HepG2 (cell line): ENCODE measurements at regions not wholly inside any gene's neighbourhood (a gene's known extent, or its start where the extent isn't known, plus 50 kb on each side); places are given as distances from the start of the nearest gene placed in this dataset.

Experiments
- ATAC-seq: fragments of 200-7000 bp; cut with Tn5 transposase; 3 replicates; pipeline ENCODE4 v1.9.1; 2020; ENCODE audit warnings: mild to moderate bottlenecking, moderate library complexity
- BruUV-seq: library from RNA; stranded (reverse); fragments of 400-500 nt; replicated peaks from 2 replicates; lab custom pipeline; 2021; lab: Mats Ljungman, UMichigan
- CTCF ChIA-PET: fragments of 300-600 bp; formaldehyde crosslinking; extraction: SDS; loops from one replicate; lab custom pipeline; 2021; ENCODE audit warnings: low total read pairs, inconsistent platforms, low intra/inter-chr PET ratio; lab: Yijun Ruan, JAX
- POLR2A ChIA-PET: fragments of 350-600 bp; sonication (Branson Sonifier 250); formaldehyde crosslinking; loops from one replicate; lab custom pipeline; 2020; ENCODE audit warnings: antibody characterized with exemption, inconsistent platforms; lab: Yijun Ruan, JAX
- DNase-seq: peaks from one replicate; pipeline ENCODE4 v3.0.0-alpha.2; 2015; ENCODE audit warnings: low spot score
- FAIRE-seq: peaks from 3 replicates; lab custom pipeline; 2011; peaks lifted over from hg19 to GRCh38; lab: Jason Lieb, UNC
- H2AFZ ChIP-seq: one replicate; pipeline ENCODE4 v1.6.1; 2011; ENCODE audit warnings: low read length, inconsistent platforms
- H3K27ac ChIP-seq: fragments of 300-600 bp; 3 replicates; pipeline ENCODE4 v1.8.0; 2011; ENCODE audit warnings: mixed run types, mild to moderate bottlenecking, mixed read lengths, low read length, inconsistent platforms; ENCODE audit not compliant: insufficient read depth; ENCODE audit errors: extremely low read length
- H3K27me3 ChIP-seq, 2 experiments: fragments of 200-600 bp in 1 of 2; 2 replicates in 1 of 2; 3 replicates in 1 of 2; pipeline versions ENCODE4 v1.6.0 to v1.8.0; 2011; ENCODE audit warnings: low read length in 2 of 2, mild to moderate bottlenecking in 2 of 2, moderate library complexity in 2 of 2, inconsistent platforms in 1 of 2; ENCODE audit not compliant: insufficient read depth in 2 of 2, control insufficient read depth in 1 of 2
- H3K36me3 ChIP-seq, 2 experiments: fragments of 200-600 bp in 1 of 2; replicated peaks in 1 of 2; 2 replicates in 1 of 2; 3 replicates in 1 of 2; pipeline versions ENCODE4 v1.5.1 to v1.8.0; 2011; ENCODE audit warnings: low read length in 2 of 2, inconsistent platforms in 1 of 2; ENCODE audit not compliant: insufficient read depth in 2 of 2, control insufficient read depth in 1 of 2
- H3K4me1 ChIP-seq: 2 replicates; pipeline ENCODE4 v1.5.1; 2012; ENCODE audit warnings: low read length, inconsistent platforms; ENCODE audit not compliant: insufficient read depth
- H3K4me2 ChIP-seq: 2 replicates; pipeline ENCODE4 v1.6.0; 2011; ENCODE audit warnings: low read depth, low read length, inconsistent platforms
- H3K4me3 ChIP-seq, 3 experiments: fragments of 200-600 bp in 1 of 3; sonication (generic), shearing (Covaris generic) in 1 of 3; replicated peaks in 1 of 3; 2 replicates each; pipeline ENCODE4 v1.5.1; 2011 to 2016; ENCODE audit warnings: low read length in 3 of 3, inconsistent platforms in 2 of 3, low read depth in 2 of 3, mild to moderate bottlenecking in 2 of 3, control low read depth in 1 of 3, mixed read lengths in 1 of 3; ENCODE audit not compliant: insufficient read depth in 1 of 3
- H3K79me2 ChIP-seq: one replicate; pipeline ENCODE4 v1.6.1; 2011; ENCODE audit warnings: low read length, inconsistent platforms; ENCODE audit not compliant: insufficient read depth
- H3K9ac ChIP-seq: 2 replicates; pipeline ENCODE4 v1.6.0; 2011; ENCODE audit warnings: mild to moderate bottlenecking, low read depth, low read length, inconsistent platforms; ENCODE audit not compliant: insufficient read depth
- H3K9me3 ChIP-seq: 2 replicates; pipeline ENCODE4 v1.5.1; 2012; ENCODE audit warnings: mild to moderate bottlenecking, low read length
- H4K20me1 ChIP-seq: 2 replicates; pipeline ENCODE4 v1.6.0; 2011; ENCODE audit warnings: inconsistent platforms, mild to moderate bottlenecking, low read length, moderate library complexity; ENCODE audit not compliant: insufficient read depth
- GLI4 ChIP-seq: sonication (generic); formaldehyde crosslinking; IDR thresholded peaks from 2 replicates; pipeline ENCODE4 v1.5.1; 2020; ENCODE audit warnings: missing genetic modification reagents, mild to moderate bottlenecking, moderate library complexity, borderline replicate concordance
- MED8 ChIP-seq: sonication (generic); formaldehyde crosslinking; IDR thresholded peaks from 2 replicates; pipeline ENCODE4 v1.8.1; 2023; ENCODE audit warnings: mild to moderate bottlenecking, missing genetic modification reagents; ENCODE audit not compliant: insufficient replicate concordance
- NCOA1 ChIP-seq: sonication (generic); formaldehyde crosslinking; IDR thresholded peaks from 2 replicates; pipeline ENCODE4 v1.9.0; 2021; ENCODE audit warnings: missing genetic modification reagents
- SNAPC5 ChIP-seq: sonication (generic); formaldehyde crosslinking; IDR thresholded peaks from 2 replicates; pipeline ENCODE4 v1.8.1; 2023; ENCODE audit warnings: mild to moderate bottlenecking, missing genetic modification reagents, borderline replicate concordance
- TGIF2 ChIP-seq: IDR thresholded peaks from 2 replicates; pipeline ENCODE4 v1.6.1; 2016; ENCODE audit warnings: control low read depth, missing compliant biosample characterization
- U2AF1 ChIP-seq: fragments of 200-400 bp; formaldehyde crosslinking; optimal IDR thresholded peaks from 2 replicates; pipeline ENCODE3; 2017; ENCODE audit warnings: mild to moderate bottlenecking, low read depth, low read length
- ZNF274 ChIP-seq: sonication (generic); formaldehyde crosslinking; IDR thresholded peaks from 2 replicates; pipeline ENCODE4 v1.5.1; 2020; ENCODE audit warnings: mild to moderate bottlenecking, missing genetic modification reagents
- ZNF451 ChIP-seq: sonication (generic); formaldehyde crosslinking; IDR thresholded peaks from 2 replicates; pipeline ENCODE4 v1.5.0; 2020; ENCODE audit warnings: mild to moderate bottlenecking, missing genetic modification reagents
- ZNF513 ChIP-seq: sonication (generic); formaldehyde crosslinking; conservative IDR thresholded peaks from 2 replicates; pipeline ENCODE4 v1.5.0; 2020; ENCODE audit warnings: missing genetic modification reagents
- ZNF530 ChIP-seq: sonication (generic); formaldehyde crosslinking; IDR thresholded peaks from 2 replicates; pipeline ENCODE4 v1.5.0; 2020; ENCODE audit warnings: low read depth, mild to moderate bottlenecking, missing genetic modification reagents
- ZNF703 ChIP-seq: sonication (generic); formaldehyde crosslinking; IDR thresholded peaks from 2 replicates; pipeline ENCODE4 v1.5.1; 2020; ENCODE audit warnings: missing genetic modification reagents, mild to moderate bottlenecking, moderate library complexity, borderline replicate concordance
- WGBS: methylation state at CpG from one replicate; pipeline ENCODE4 v1.1.6; 2017; ENCODE audit warnings: low lambda C conversion rate; 5-methylcytosine and 5-hydroxymethylcytosine counted together
- in situ Hi-C: cut with HindIII; loops from 2 replicates; pipeline ENCODE4 v1.10.0; 2017; ENCODE audit warnings: low pct_unique_long_range_greater_than_20kb; ENCODE audit not compliant: extremely low pct_ligation_motif_present
- intact Hi-C: fragments of 100-400 bp; cut with micrococcal nuclease; formaldehyde crosslinking; loops from one replicate; pipeline ENCODE4 v1.10.0; 2022; ENCODE audit not compliant: unreplicated experiment
- TF ChIP-seq, protein P1 (sequence below): IDR thresholded peaks from 2 replicates; pipeline ENCODE4 v1.6.1; 2016; ENCODE audit warnings: low read depth, control low read depth
- TF ChIP-seq, protein P2 (sequence below): sonication (generic); formaldehyde crosslinking; IDR thresholded peaks from 2 replicates; pipeline ENCODE4 v1.4.0; 2020; ENCODE audit warnings: mild to moderate bottlenecking, missing genetic modification reagents, borderline replicate concordance
- TF ChIP-seq, protein P3 (sequence below): sonication (generic); formaldehyde crosslinking; IDR thresholded peaks from 2 replicates; pipeline ENCODE4 v1.5.0; 2020; ENCODE audit warnings: mild to moderate bottlenecking, missing genetic modification reagents

GRCh38 chr3:117631781-117632180 is 922.2 kb downstream of the TUSC7 start:
- CTCF ChIA-PET: no interaction called here

More at GRCh38 chr3:117631781-117632180, 922.2 kb downstream of the TUSC7 start:
- Histone ChIP-seq H3K4me1 (no peaks in the 10 kb centered on the region), H3K9me3 (no peaks in the 10 kb centered on the region), H3K36me3 (no peaks in the 10 kb centered on the region), H3K9ac (no peak overlapping the region), H3K27me3 (no peaks in the 10 kb centered on the region), H4K20me1 (no peaks in the 10 kb centered on the region), H3K27ac (no peak overlapping the region), H3K79me2 (no peaks in the 10 kb centered on the region), H2AFZ (no peak overlapping the region), H3K4me3 (no peak overlapping the region), H3K4me2 (no peak overlapping the region)
- ATAC-seq (no peak), FAIRE-seq (no peak), DNase-seq (no peak)
- in situ Hi-C loops (no loop called here), intact Hi-C loops (no loop called here)
- POLR2A ChIA-PET: no interaction called here
- no TSS peak for BruUV-seq
- TF ChIP-seq U2AF1 (no peak), SNAPC5 (CRISPR knock-in tag) (no peak), ZNF530 (CRISPR knock-in tag) (no peak), TGIF2 (CRISPR knock-in tag) (no peak), ZNF451 (no peak), ZNF703 (CRISPR knock-in tag) (no peak), ZNF513 (CRISPR knock-in tag) (no peak), MED8 (CRISPR knock-in tag) (no peak), ZNF274 (CRISPR knock-in tag) (no peak), GLI4 (CRISPR knock-in tag) (no peak), NCOA1 (CRISPR knock-in tag) (no peak)
- TF ChIP-seq, protein P1, sequence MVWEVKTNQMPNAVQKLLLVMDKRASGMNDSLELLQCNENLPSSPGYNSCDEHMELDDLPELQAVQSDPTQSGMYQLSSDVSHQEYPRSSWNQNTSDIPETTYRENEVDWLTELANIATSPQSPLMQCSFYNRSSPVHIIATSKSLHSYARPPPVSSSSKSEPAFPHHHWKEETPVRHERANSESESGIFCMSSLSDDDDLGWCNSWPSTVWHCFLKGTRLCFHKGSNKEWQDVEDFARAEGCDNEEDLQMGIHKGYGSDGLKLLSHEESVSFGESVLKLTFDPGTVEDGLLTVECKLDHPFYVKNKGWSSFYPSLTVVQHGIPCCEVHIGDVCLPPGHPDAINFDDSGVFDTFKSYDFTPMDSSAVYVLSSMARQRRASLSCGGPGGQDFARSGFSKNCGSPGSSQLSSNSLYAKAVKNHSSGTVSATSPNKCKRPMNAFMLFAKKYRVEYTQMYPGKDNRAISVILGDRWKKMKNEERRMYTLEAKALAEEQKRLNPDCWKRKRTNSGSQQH (CRISPR knock-in tag): no peak
- TF ChIP-seq, protein P2, sequence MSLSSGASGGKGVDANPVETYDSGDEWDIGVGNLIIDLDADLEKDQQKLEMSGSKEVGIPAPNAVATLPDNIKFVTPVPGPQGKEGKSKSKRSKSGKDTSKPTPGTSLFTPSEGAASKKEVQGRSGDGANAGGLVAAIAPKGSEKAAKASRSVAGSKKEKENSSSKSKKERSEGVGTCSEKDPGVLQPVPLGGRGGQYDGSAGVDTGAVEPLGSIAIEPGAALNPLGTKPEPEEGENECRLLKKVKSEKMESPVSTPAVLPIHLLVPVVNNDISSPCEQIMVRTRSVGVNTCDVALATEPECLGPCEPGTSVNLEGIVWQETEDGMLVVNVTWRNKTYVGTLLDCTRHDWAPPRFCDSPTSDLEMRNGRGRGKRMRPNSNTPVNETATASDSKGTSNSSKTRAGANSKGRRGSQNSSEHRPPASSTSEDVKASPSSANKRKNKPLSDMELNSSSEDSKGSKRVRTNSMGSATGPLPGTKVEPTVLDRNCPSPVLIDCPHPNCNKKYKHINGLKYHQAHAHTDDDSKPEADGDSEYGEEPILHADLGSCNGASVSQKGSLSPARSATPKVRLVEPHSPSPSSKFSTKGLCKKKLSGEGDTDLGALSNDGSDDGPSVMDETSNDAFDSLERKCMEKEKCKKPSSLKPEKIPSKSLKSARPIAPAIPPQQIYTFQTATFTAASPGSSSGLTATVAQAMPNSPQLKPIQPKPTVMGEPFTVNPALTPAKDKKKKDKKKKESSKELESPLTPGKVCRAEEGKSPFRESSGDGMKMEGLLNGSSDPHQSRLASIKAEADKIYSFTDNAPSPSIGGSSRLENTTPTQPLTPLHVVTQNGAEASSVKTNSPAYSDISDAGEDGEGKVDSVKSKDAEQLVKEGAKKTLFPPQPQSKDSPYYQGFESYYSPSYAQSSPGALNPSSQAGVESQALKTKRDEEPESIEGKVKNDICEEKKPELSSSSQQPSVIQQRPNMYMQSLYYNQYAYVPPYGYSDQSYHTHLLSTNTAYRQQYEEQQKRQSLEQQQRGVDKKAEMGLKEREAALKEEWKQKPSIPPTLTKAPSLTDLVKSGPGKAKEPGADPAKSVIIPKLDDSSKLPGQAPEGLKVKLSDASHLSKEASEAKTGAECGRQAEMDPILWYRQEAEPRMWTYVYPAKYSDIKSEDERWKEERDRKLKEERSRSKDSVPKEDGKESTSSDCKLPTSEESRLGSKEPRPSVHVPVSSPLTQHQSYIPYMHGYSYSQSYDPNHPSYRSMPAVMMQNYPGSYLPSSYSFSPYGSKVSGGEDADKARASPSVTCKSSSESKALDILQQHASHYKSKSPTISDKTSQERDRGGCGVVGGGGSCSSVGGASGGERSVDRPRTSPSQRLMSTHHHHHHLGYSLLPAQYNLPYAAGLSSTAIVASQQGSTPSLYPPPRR (CRISPR knock-in tag): no peak
- TF ChIP-seq, protein P3, sequence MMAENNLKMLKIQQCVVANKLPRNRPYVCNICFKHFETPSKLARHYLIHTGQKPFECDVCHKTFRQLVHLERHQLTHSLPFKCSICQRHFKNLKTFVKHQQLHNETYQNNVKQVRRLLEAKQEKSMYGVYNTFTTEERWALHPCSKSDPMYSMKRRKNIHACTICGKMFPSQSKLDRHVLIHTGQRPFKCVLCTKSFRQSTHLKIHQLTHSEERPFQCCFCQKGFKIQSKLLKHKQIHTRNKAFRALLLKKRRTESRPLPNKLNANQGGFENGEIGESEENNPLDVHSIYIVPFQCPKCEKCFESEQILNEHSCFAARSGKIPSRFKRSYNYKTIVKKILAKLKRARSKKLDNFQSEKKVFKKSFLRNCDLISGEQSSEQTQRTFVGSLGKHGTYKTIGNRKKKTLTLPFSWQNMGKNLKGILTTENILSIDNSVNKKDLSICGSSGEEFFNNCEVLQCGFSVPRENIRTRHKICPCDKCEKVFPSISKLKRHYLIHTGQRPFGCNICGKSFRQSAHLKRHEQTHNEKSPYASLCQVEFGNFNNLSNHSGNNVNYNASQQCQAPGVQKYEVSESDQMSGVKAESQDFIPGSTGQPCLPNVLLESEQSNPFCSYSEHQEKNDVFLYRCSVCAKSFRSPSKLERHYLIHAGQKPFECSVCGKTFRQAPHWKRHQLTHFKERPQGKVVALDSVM (CRISPR knock-in tag): no peak
- WGBS: 1% methylated on average over 3 of the region's 3 CpGs
